ENCODE measurements at regions not wholly inside any gene's neighbourhood (a gene's known extent, or its start where the extent isn't known, plus 50 kb on each side); places are given as distances from the start of the nearest gene placed in this dataset.

DNA sequence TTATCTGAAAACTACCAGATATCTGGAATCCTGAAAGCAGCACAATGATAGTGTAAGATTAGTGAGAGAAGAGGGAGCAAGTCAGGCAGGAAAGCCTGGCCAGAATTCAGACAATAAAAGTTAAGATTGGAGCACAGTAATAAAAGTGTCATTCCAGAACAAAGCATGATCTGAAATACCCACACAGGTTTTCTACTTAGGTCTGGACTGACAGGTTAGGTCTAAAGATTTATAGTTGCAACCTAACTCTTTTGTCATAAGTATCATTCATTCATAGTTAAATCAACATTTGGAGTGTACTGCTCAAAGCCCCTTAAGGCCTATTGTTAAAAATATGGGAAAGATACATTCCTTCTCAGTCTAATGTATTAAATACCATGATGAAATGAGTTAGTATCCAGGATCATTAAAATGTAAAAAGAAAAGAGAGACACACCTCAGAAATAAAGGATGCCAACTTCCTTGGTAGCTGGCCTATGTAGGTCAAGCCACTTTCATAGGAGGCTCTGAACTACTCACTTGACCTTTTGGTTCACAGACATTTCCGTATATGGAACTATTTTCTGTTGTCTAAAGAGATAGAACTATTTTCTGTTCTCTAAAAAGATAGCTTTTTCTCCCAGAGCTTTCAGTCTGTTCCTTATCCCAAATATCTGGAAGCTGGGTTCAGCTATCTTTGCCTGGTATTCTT lies 105.2 kb downstream of the FAS start:
- intact Hi-C loops (cut with micrococcal nuclease): no loop called here
- Histone ChIP-seq H3K27me3 (ENCODE audit: insufficient read depth, low read length) (no peaks in the 10 kb centered on the region), H3K9me3 (ENCODE audit: control insufficient read depth in 1 of 2, low read length in 2 of 2) (no peaks in the 10 kb centered on the region), H3K4me3 (ENCODE audit: low read length in 2 of 2) (no peak overlapping the region), H3K36me3 (ENCODE audit: insufficient read depth, low read length) (no peaks in the 10 kb centered on the region), H3K27ac (ENCODE audit: low read depth, low read length) (no peak overlapping the region), H3K4me1 (ENCODE audit: insufficient read depth, low read length) (peaks cover 5% of the 10 kb centered on the region)
- no peak overlapping the region for H3K27ac Mint-ChIP-seq
- DNase-seq: no peak
- CTCF ChIA-PET (ENCODE audit: partially characterized antibody): no interaction called here
- POLR2A ChIA-PET (ENCODE audit: partially characterized antibody): no interaction called here
- peaks cover 0 to 5% (median 5%) of the 10 kb centered on the region in 4 donors for H3K4me1 Mint-ChIP-seq
- H3K9me3 Mint-ChIP-seq: no peaks in the 10 kb centered on the region
- H3K4me3 Mint-ChIP-seq: no peak overlapping the region
- no peaks in the 10 kb centered on the region for H3K36me3 Mint-ChIP-seq
- H3K27me3 Mint-ChIP-seq: no peaks in the 10 kb centered on the region

DNA sequence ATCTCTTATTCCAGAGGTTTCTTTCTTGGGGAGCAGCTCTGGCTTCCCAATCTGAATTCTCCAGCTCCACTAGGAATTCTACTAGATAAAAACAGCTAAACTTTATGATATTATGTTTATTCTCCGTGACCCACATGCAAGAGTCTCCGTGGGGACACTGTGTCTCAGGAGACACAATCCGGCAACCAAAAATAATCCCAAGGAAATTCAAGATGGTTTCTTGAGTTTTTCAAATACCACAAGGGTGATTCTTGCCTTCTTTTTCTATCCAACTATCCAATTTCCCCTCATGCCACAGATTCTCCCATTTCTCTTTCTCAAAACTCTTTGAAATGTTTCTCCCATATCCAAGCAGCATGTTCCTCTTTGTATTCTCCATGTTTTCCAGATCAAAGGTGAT lies 103.1 kb downstream of the FAS start:
- ChIA-PET CTCF (ENCODE audit: partially characterized antibody) (interaction anchor here (1.9 kb wide), 1 partner anchor 18 kb away, joined by 5 read pairs; no protein-coding TSS in a partner anchor), POLR2A (ENCODE audit: partially characterized antibody) (no interaction called here)
- no peaks in the 10 kb centered on the region for H3K27me3 ChIP-seq (ENCODE audit: insufficient read depth, low read length)
- H3K9me3 Mint-ChIP-seq: no peaks in the 10 kb centered on the region
- peaks cover 5% of the 10 kb centered on the region for H3K4me1 ChIP-seq (ENCODE audit: insufficient read depth, low read length)
- H3K27ac ChIP-seq (ENCODE audit: low read depth, low read length): no peak overlapping the region
- H3K27ac Mint-ChIP-seq: peak overlapping the region in 1 of 7 donors; percentile 48
- no peaks in the 10 kb centered on the region for H3K36me3 ChIP-seq (ENCODE audit: insufficient read depth, low read length)
- H3K27me3 Mint-ChIP-seq: no peaks in the 10 kb centered on the region
- H3K36me3 Mint-ChIP-seq: no peaks in the 10 kb centered on the region
- intact Hi-C loops (cut with micrococcal nuclease): no loop called here
- no peak for DNase-seq
- H3K4me1 Mint-ChIP-seq: peaks cover 0 to 5% (median 5%) of the 10 kb centered on the region in 4 donors
- no peak overlapping the region for H3K4me3 ChIP-seq (ENCODE audit: low read length in 2 of 2)
- no peaks in the 10 kb centered on the region for H3K9me3 ChIP-seq (ENCODE audit: control insufficient read depth in 1 of 2, low read length in 2 of 2)
- no peak overlapping the region for H3K4me3 Mint-ChIP-seq

GRCh38 chr10:89092981-89093380 lies 102.4 kb downstream of the FAS start:
- Mint-ChIP-seq H3K4me3 (no peak overlapping the region), H3K27ac (no peak overlapping the region), H3K4me1 (peaks cover 0 to 3% (median 1%) of the 10 kb centered on the region in 4 donors), H3K9me3 (no peaks in the 10 kb centered on the region), H3K36me3 (no peaks in the 10 kb centered on the region), H3K27me3 (no peaks in the 10 kb centered on the region)
- CTCF ChIA-PET (ENCODE audit: partially characterized antibody): interaction anchor here (1.9 kb wide), 1 partner anchor 18 kb away, joined by 5 read pairs; no protein-coding TSS in a partner anchor
- peaks cover 5% of the 10 kb centered on the region for H3K4me1 ChIP-seq (ENCODE audit: insufficient read depth, low read length)
- H3K36me3 ChIP-seq (ENCODE audit: insufficient read depth, low read length): no peaks in the 10 kb centered on the region
- no peak for DNase-seq
- no peaks in the 10 kb centered on the region for H3K9me3 ChIP-seq (ENCODE audit: control insufficient read depth in 1 of 2, low read length in 2 of 2)
- H3K4me3 ChIP-seq (ENCODE audit: low read length in 2 of 2): no peak overlapping the region
- H3K27me3 ChIP-seq (ENCODE audit: insufficient read depth, low read length): no peaks in the 10 kb centered on the region
- POLR2A ChIA-PET (ENCODE audit: partially characterized antibody): no interaction called here
- H3K27ac ChIP-seq (ENCODE audit: low read depth, low read length): no peak overlapping the region
- intact Hi-C loops (cut with micrococcal nuclease): no loop called here

GRCh38 chr10:89092439-89092838 lies 101.8 kb downstream of the FAS start:
- Histone ChIP-seq H3K36me3 (ENCODE audit: insufficient read depth, low read length) (no peaks in the 10 kb centered on the region), H3K9me3 (ENCODE audit: control insufficient read depth in 1 of 2, low read length in 2 of 2) (no peaks in the 10 kb centered on the region), H3K27ac (ENCODE audit: low read depth, low read length) (no peak overlapping the region), H3K27me3 (ENCODE audit: insufficient read depth, low read length) (no peaks in the 10 kb centered on the region), H3K4me1 (ENCODE audit: insufficient read depth, low read length) (peaks cover 6% of the 10 kb centered on the region), H3K4me3 (ENCODE audit: low read length in 2 of 2) (no peak overlapping the region)
- DNase-seq: no peak
- POLR2A ChIA-PET (ENCODE audit: partially characterized antibody): no interaction called here
- intact Hi-C loops (cut with micrococcal nuclease): no loop called here
- Mint-ChIP-seq H3K4me1 (peaks cover 0 to 2% (median under 1%) of the 10 kb centered on the region in 4 donors), H3K27ac (peak overlapping the region in 1 of 7 donors; percentile 43), H3K9me3 (no peaks in the 10 kb centered on the region), H3K36me3 (no peaks in the 10 kb centered on the region), H3K4me3 (no peak overlapping the region), H3K27me3 (no peaks in the 10 kb centered on the region)
- CTCF ChIA-PET (ENCODE audit: partially characterized antibody): no interaction called here

DNA sequence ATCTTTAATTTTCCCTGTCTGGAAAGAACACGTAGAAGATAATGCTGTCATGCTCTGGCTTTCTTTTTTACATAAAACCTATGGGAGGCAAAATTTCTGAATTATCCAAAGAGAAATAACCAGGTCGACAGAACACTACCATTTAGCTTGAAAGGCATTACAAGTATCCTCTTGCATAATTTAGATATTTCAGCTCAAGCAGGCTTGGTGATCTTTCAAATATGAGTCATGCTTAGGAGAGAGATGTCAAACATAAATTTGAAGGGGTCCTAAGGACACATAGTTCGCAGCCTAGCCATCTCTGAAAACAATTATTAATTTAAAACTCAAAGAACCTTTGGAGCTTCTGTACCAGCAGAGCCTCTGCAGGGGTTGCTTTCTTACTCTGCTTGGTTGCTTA lies 100.9 kb downstream of the FAS start:
- no peak overlapping the region for H3K4me3 ChIP-seq (ENCODE audit: low read length in 2 of 2)
- Mint-ChIP-seq H3K36me3 (no peaks in the 10 kb centered on the region), H3K4me3 (no peak overlapping the region), H3K9me3 (no peaks in the 10 kb centered on the region), H3K27ac (no peak overlapping the region), H3K4me1 (peaks cover 0 to 5% (median 5%) of the 10 kb centered on the region in 4 donors), H3K27me3 (no peaks in the 10 kb centered on the region)
- H3K27me3 ChIP-seq (ENCODE audit: insufficient read depth, low read length): no peaks in the 10 kb centered on the region
- ChIA-PET CTCF (ENCODE audit: partially characterized antibody) (no interaction called here), POLR2A (ENCODE audit: partially characterized antibody) (no interaction called here)
- peaks cover 15% of the 10 kb centered on the region for H3K4me1 ChIP-seq (ENCODE audit: insufficient read depth, low read length)
- H3K27ac ChIP-seq (ENCODE audit: low read depth, low read length): no peak overlapping the region
- intact Hi-C loops (cut with micrococcal nuclease): no loop called here
- DNase-seq: no peak
- H3K9me3 ChIP-seq (ENCODE audit: control insufficient read depth in 1 of 2, low read length in 2 of 2): no peaks in the 10 kb centered on the region
- H3K36me3 ChIP-seq (ENCODE audit: insufficient read depth, low read length): no peaks in the 10 kb centered on the region

- Histone ChIP-seq H3K9me3 (ENCODE audit: control insufficient read depth in 1 of 2, low read length in 2 of 2) (no peaks in the 10 kb centered on the region), H3K4me3 (ENCODE audit: low read length in 2 of 2) (no peak overlapping the region), H3K36me3 (ENCODE audit: insufficient read depth, low read length) (no peaks in the 10 kb centered on the region), H3K27ac (ENCODE audit: low read depth, low read length) (no peak overlapping the region), H3K27me3 (ENCODE audit: insufficient read depth, low read length) (no peaks in the 10 kb centered on the region), H3K4me1 (ENCODE audit: insufficient read depth, low read length) (peaks cover 17% of the 10 kb centered on the region)
- CTCF ChIA-PET (ENCODE audit: partially characterized antibody): no interaction called here
- H3K9me3 Mint-ChIP-seq: no peaks in the 10 kb centered on the region
- H3K27ac Mint-ChIP-seq: no peak overlapping the region
- POLR2A ChIA-PET (ENCODE audit: partially characterized antibody): no interaction called here
- DNase-seq: no peak
- intact Hi-C loops (cut with micrococcal nuclease): no loop called here
- H3K4me1 Mint-ChIP-seq: peaks cover 0 to 5% (median 5%) of the 10 kb centered on the region in 4 donors
- H3K36me3 Mint-ChIP-seq: no peaks in the 10 kb centered on the region
- no peak overlapping the region for H3K4me3 Mint-ChIP-seq
- H3K27me3 Mint-ChIP-seq: no peaks in the 10 kb centered on the region
Observed at GRCh38 chr10:89090756-89091445, 100.3 kb downstream of the FAS start.

DNA sequence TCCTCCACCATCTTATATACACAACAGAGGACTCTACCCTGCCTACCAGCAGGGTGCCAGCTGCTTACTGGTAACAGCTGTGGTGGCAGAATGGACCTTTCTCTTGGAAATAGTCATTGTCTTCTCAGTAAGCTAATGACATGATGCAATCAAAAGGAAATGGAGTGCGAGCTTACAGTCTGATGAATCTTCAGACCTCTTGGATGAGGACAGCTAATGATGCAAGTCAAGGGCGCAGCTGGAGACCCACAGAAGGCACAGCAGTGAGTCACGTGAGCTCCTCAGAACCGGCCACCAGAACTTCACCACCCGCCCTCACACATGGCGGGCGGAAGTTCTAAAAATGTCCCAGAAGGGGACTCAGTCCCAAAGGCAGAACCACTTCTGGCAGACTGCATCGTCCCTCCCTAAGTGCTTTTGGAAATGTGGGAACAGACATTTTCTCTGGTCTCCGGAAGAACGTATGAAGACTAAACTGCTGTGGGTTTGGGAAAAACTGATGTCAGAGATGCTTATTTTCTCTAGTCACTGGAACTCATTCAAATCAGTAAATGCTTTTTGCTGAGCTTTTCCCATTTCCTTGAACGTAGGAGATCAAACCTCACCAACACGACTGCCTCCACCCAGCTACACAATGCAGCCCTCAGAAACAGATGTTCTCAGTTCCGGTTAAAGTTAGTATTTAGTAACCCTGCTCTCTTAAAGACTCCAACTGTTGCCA lies 96.4 kb downstream of the FAS start:
- no peaks in the 10 kb centered on the region for H3K36me3 Mint-ChIP-seq
- peak overlapping the region in 2 of 8 donors; percentile 22 to 47 for H3K4me3 Mint-ChIP-seq
- intact Hi-C loops (cut with micrococcal nuclease): loop anchor here (10.0 kb wide), 1 partner anchor 328 kb away; the partner anchor contains the start of gene IFIT5
- peak in 1 of 5 donors; percentile 8 for DNase-seq
- Histone ChIP-seq H3K4me1 (ENCODE audit: insufficient read depth, low read length) (peaks cover 45% of the 10 kb centered on the region), H3K36me3 (ENCODE audit: insufficient read depth, low read length) (no peaks in the 10 kb centered on the region), H3K4me3 (ENCODE audit: low read length in 2 of 2) (no peak overlapping the region), H3K9me3 (ENCODE audit: control insufficient read depth in 1 of 2, low read length in 2 of 2) (no peaks in the 10 kb centered on the region), H3K27me3 (ENCODE audit: insufficient read depth, low read length) (no peaks in the 10 kb centered on the region), H3K27ac (ENCODE audit: low read depth, low read length) (no peak overlapping the region)
- ChIA-PET CTCF (ENCODE audit: partially characterized antibody) (interaction anchor here (0.6 to 3.7 kb wide), 5 partner anchors 24 to 263 kb away, joined by 3 to 11 read pairs (median 3); no protein-coding TSS in a partner anchor), POLR2A (ENCODE audit: partially characterized antibody) (no interaction called here)
- H3K27me3 Mint-ChIP-seq: no peaks in the 10 kb centered on the region
- H3K9me3 Mint-ChIP-seq: no peaks in the 10 kb centered on the region
- peaks cover 0 to 9% (median 6%) of the 10 kb centered on the region in 4 donors for H3K4me1 Mint-ChIP-seq
- H3K27ac Mint-ChIP-seq: peak overlapping the region in 2 of 7 donors; percentile 24 to 72
